Right lobe of liver (tissue), 4 donors: ENCODE measurements at regions not wholly inside any gene's neighbourhood (a gene's known extent, or its start where the extent isn't known, plus 50 kb on each side); places are given as distances from the start of the nearest gene placed in this dataset.

Source experiments
- POLR2A ChIP-seq: fragments of 450-650 bp; IDR thresholded peaks from one replicate; pipeline ENCODE4 v1.6.1; 2017; ENCODE audit warnings: antibody characterized with exemption, mild to moderate bottlenecking
- TF ChIP-seq, protein P1 (sequence below), 4 donors: fragments of 200-600 bp in 3 of 4; fragments of 450-650 bp in 1 of 4; IDR thresholded peaks; one replicate each; pipeline versions ENCODE4 v1.5.1 to v1.8.0; 2016 to 2022; ENCODE audit warnings: antibody characterized with exemption in 4 of 4, mild to moderate bottlenecking in 2 of 4
- donor health status: DM: no; HTN: no; CAD: no.
- donor health status: DM: no; HTN: no; CAD: no.
- donor health status: DM: no; HTN: yes; CAD: no.

DNA sequence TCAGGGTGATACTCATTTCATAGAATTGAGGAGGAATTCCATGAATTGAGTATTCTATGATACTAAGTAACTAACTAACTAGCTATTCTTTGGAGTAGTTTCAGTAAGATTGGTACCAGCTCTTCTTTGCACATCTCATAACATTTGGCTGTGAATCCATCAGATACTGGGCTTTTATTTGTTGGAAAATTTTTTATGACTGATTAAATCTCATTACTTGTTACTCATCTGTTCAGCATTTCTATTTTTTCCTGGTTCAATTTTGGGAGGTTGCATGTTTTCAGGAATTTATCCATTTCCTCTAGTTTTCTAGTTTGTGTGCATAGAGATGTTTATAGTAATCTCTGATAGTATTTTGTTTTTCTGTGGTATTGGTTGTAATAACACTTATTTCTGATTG lies 70.8 kb upstream of the FREM3 start:
- no peak for TF ChIP-seq POLR2A
- TF ChIP-seq, protein P1, sequence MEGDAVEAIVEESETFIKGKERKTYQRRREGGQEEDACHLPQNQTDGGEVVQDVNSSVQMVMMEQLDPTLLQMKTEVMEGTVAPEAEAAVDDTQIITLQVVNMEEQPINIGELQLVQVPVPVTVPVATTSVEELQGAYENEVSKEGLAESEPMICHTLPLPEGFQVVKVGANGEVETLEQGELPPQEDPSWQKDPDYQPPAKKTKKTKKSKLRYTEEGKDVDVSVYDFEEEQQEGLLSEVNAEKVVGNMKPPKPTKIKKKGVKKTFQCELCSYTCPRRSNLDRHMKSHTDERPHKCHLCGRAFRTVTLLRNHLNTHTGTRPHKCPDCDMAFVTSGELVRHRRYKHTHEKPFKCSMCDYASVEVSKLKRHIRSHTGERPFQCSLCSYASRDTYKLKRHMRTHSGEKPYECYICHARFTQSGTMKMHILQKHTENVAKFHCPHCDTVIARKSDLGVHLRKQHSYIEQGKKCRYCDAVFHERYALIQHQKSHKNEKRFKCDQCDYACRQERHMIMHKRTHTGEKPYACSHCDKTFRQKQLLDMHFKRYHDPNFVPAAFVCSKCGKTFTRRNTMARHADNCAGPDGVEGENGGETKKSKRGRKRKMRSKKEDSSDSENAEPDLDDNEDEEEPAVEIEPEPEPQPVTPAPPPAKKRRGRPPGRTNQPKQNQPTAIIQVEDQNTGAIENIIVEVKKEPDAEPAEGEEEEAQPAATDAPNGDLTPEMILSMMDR (IDR thresholded peaks at IDR 0.05) = no peak
